K562 (cell line): ENCODE measurements at regions not wholly inside any gene's neighbourhood (a gene's known extent, or its start where the extent isn't known, plus 50 kb on each side); places are given as distances from the start of the nearest gene placed in this dataset.

Experiments
- ATAC-seq: fragments of 200-7000 bp; cut with Tn5 transposase; 3 replicates; pipeline ENCODE4 v1.9.1; 2020; ENCODE audit warnings: moderate library complexity
- BruUV-seq: library from RNA; stranded (reverse); fragments of 400-500 nt; replicated peaks from 2 replicates; lab custom pipeline; 2021; lab: Mats Ljungman, UMichigan
- CTCF ChIA-PET: fragments of 300-600 bp; formaldehyde crosslinking; extraction: SDS; loops from one replicate; lab custom pipeline; 2021; ENCODE audit warnings: low intra/inter-chr PET ratio; lab: Yijun Ruan, JAX
- POLR2A ChIA-PET: fragments of 300-600, 350-650 bp; sonication (Branson Sonifier 250); formaldehyde crosslinking; extraction: SDS; loops from one replicate; lab custom pipeline; 2021; ENCODE audit warnings: antibody characterized with exemption, inconsistent platforms; lab: Yijun Ruan, JAX
- DNase-seq, 4 experiments: peaks; one replicate each; pipeline versions ENCODE4 v3.0.0 to v3.0.0-alpha.2; 2011 to 2018; ENCODE audit warnings: low spot score in 3 of 4, mixed read lengths in 3 of 4; ENCODE audit errors: extremely low read depth in 1 of 4
- FAIRE-seq: peaks from 2 replicates; lab custom pipeline; 2011; peaks lifted over from hg19 to GRCh38; lab: Jason Lieb, UNC
- H2AFZ ChIP-seq: 2 replicates; pipeline ENCODE4 v1.6.0; 2011; ENCODE audit warnings: low read depth, low read length, control low read depth, inconsistent platforms
- H3K27ac ChIP-seq: fragments of 200-600 bp; 3 replicates; pipeline ENCODE4 v1.8.0; 2011; ENCODE audit warnings: low read depth, mild to moderate bottlenecking, control low read depth, inconsistent platforms, low read length, moderate library complexity, mixed read lengths; ENCODE audit errors: extremely low read depth
- H3K27me3 ChIP-seq, 2 experiments: fragments of 300-600 bp in 1 of 2; 2 replicates in 1 of 2; 3 replicates in 1 of 2; pipeline versions ENCODE4 v1.6.0 to v1.8.0; 2011; ENCODE audit warnings: inconsistent platforms in 2 of 2, low read length in 2 of 2, mild to moderate bottlenecking in 1 of 2, mixed read lengths in 1 of 2, moderate library complexity in 1 of 2; ENCODE audit not compliant: control insufficient read depth in 2 of 2, insufficient read depth in 2 of 2
- H3K36me3 ChIP-seq: fragments of 300-600 bp; 3 replicates; pipeline ENCODE4 v1.8.0; 2011; ENCODE audit warnings: mild to moderate bottlenecking, low read length, inconsistent platforms; ENCODE audit not compliant: control insufficient read depth, insufficient read depth
- H3K4me1 ChIP-seq, 2 experiments: fragments of 200-600 bp in 1 of 2; replicated peaks in 1 of 2; 2 replicates in 1 of 2; 3 replicates in 1 of 2; pipeline versions ENCODE4 v1.5.1 to v1.8.0; 2011; ENCODE audit warnings: inconsistent platforms in 2 of 2, low read length in 2 of 2, mild to moderate bottlenecking in 1 of 2, mixed read lengths in 1 of 2, moderate library complexity in 1 of 2; ENCODE audit not compliant: control insufficient read depth in 2 of 2, insufficient read depth in 2 of 2
- H3K4me2 ChIP-seq: 2 replicates; pipeline ENCODE4 v1.6.1; 2011; ENCODE audit warnings: low read length, control low read depth, inconsistent platforms, mixed read lengths; ENCODE audit not compliant: insufficient read depth
- H3K4me3 ChIP-seq: fragments of 200-600 bp; sonication (generic), shearing (Covaris generic); 2 replicates; pipeline ENCODE4 v1.5.1; 2016; ENCODE audit warnings: control low read depth, inconsistent platforms
- H3K79me2 ChIP-seq: fragments of 200-600 bp; 3 replicates; pipeline ENCODE4 v1.8.0; 2011; ENCODE audit warnings: low read length, inconsistent platforms; ENCODE audit not compliant: control insufficient read depth, insufficient read depth
- H3K9ac ChIP-seq, 2 experiments: 2 replicates each; pipeline versions ENCODE4 v1.6.0 to v1.6.1; 2011; ENCODE audit warnings: low read depth in 2 of 2, low read length in 2 of 2, control low read depth in 1 of 2, inconsistent platforms in 1 of 2, mild to moderate bottlenecking in 1 of 2, mixed read lengths in 1 of 2; ENCODE audit not compliant: insufficient read depth in 1 of 2
- H3K9me1 ChIP-seq: one replicate; pipeline ENCODE4 v1.6.0; 2011; ENCODE audit warnings: inconsistent platforms, mild to moderate bottlenecking, low read length, moderate library complexity; ENCODE audit not compliant: control insufficient read depth, insufficient read depth
- H3K9me3 ChIP-seq: replicated peaks from 2 replicates; pipeline ENCODE4 v1.5.1; 2011; ENCODE audit warnings: low read depth, low read length, inconsistent platforms; ENCODE audit not compliant: control insufficient read depth, insufficient read depth
- H4K20me1 ChIP-seq: replicated peaks from 2 replicates; pipeline ENCODE4 v1.6.1; 2011; ENCODE audit warnings: low read length, inconsistent platforms, mixed read lengths; ENCODE audit not compliant: control insufficient read depth, insufficient read depth
- ARNT ChIP-seq, 2 experiments: fragments of 450-650 bp; IDR thresholded peaks; 2 replicates each; pipeline ENCODE4 v1.6.1; 2016; ENCODE audit warnings: mild to moderate bottlenecking in 1 of 2
- CBX3 ChIP-seq, 2 experiments: IDR thresholded peaks; 1 replicate in 1 of 2; 2 replicates in 1 of 2; pipeline ENCODE4 v1.6.1; 2012; ENCODE audit warnings: inconsistent platforms in 2 of 2, low read length in 2 of 2, borderline replicate concordance in 1 of 2, control low read depth in 1 of 2
- CEBPZ ChIP-seq: fragments of 150-350 bp; IDR thresholded peaks from 2 replicates; pipeline ENCODE4 v1.6.1; 2014; ENCODE audit warnings: low read depth, mild to moderate bottlenecking, low read length, borderline replicate concordance
- CXXC5 ChIP-seq: fragments of 250-450 bp; sonication (Bioruptor Pico); IDR thresholded peaks from 2 replicates; pipeline ENCODE4 v1.8.0; 2022; ENCODE audit warnings: inconsistent platforms, mild to moderate bottlenecking, moderate library complexity
- DIDO1 ChIP-seq: fragments of 450-650 bp; IDR thresholded peaks from 2 replicates; pipeline ENCODE4 v1.6.1; 2016; ENCODE audit warnings: low read depth, missing biosample characterization, missing genetic modification characterization
- IRF9 ChIP-seq: fragments of 450-650 bp; IDR thresholded peaks from 2 replicates; pipeline ENCODE4 v1.6.1; 2016; ENCODE audit warnings: missing biosample characterization, missing genetic modification characterization
- KLF6 ChIP-seq: fragments of 250-450 bp; sonication (Bioruptor Pico); IDR thresholded peaks from 2 replicates; pipeline ENCODE4 v1.4.0; 2020; ENCODE audit warnings: mild to moderate bottlenecking, moderate library complexity, borderline replicate concordance
- MTA2 ChIP-seq: fragments of 450-650 bp; IDR thresholded peaks from 2 replicates; pipeline ENCODE4 v1.6.1; 2016; ENCODE audit warnings: low read depth
- MTA3 ChIP-seq: fragments of 450-650 bp; formaldehyde crosslinking; IDR thresholded peaks from 2 replicates; pipeline ENCODE4 v1.6.1; 2017; ENCODE audit warnings: mild to moderate bottlenecking, borderline replicate concordance
- NR4A1 ChIP-seq, 2 experiments: fragments of 250-450 bp in 1 of 2; fragments of 450-650 bp in 1 of 2; sonication (Bioruptor Pico) in 1 of 2; IDR thresholded peaks; 2 replicates each; pipeline versions ENCODE4 v1.4.0 to v1.6.1; 2016 to 2020; ENCODE audit warnings: mild to moderate bottlenecking in 2 of 2, missing compliant biosample characterization in 1 of 2, missing genetic modification characterization in 1 of 2, moderate library complexity in 1 of 2
- RBM22 ChIP-seq: fragments of 200-400 bp; formaldehyde crosslinking; IDR thresholded peaks from 2 replicates; pipeline ENCODE4 v1.6.1; 2018; ENCODE audit warnings: low read length, low read depth; ENCODE audit not compliant: poor library complexity, severe bottlenecking
- SNIP1 ChIP-seq: fragments of 450-650 bp; IDR thresholded peaks from 2 replicates; pipeline ENCODE4 v1.7.1; 2017; ENCODE audit warnings: low read depth, mild to moderate bottlenecking
- ZNF143 ChIP-seq: sonication (generic); formaldehyde crosslinking; IDR thresholded peaks from 2 replicates; pipeline ENCODE4 v1.9.0; 2022; ENCODE audit warnings: mild to moderate bottlenecking, missing genetic modification reagents
- ZNF79 ChIP-seq: fragments of 250-450 bp; sonication (Bioruptor Pico); IDR thresholded peaks from 2 replicates; pipeline ENCODE4 v1.4.0; 2020; ENCODE audit warnings: low read depth, mild to moderate bottlenecking, moderate library complexity
- ZZZ3 ChIP-seq: fragments of 450-650 bp; IDR thresholded peaks from 2 replicates; pipeline ENCODE4 v1.6.1; 2016; ENCODE audit warnings: antibody characterized with exemption, mild to moderate bottlenecking, moderate library complexity
- WGBS: fragments of 100-300 bp; shearing (Covaris generic); methylation state at CpG from one replicate; pipeline ENCODE4 v1.1.6; 2016; ENCODE audit warnings: low coverage, mixed read lengths; ENCODE audit not compliant: insufficient coverage; ENCODE audit errors: missing lambda C conversion rate; 5-methylcytosine and 5-hydroxymethylcytosine counted together
- in situ Hi-C: fragments of 300-500 bp; cut with MboI; formaldehyde crosslinking; loops from 4 replicates; pipeline ENCODE4 v1.15.0; 2018; ENCODE audit warnings: inconsistent platforms, mixed read lengths
- intact Hi-C: fragments of 100-400 bp; cut with micrococcal nuclease; formaldehyde crosslinking; loops from 2 replicates; pipeline ENCODE4 v1.14.2; 2022

GRCh38 chr16:64459402-64459801, 662.5 kb downstream of the CDH11 start:
- 0% methylated on average over 2 of the region's 2 CpGs for WGBS
- intact Hi-C loops = no loop called here

GRCh38 chr16:64455275-64455674, 666.6 kb downstream of the CDH11 start:
- no peaks in the 10 kb centered on the region for H3K79me2 ChIP-seq
- in situ Hi-C loops (no loop called here), intact Hi-C loops (no loop called here)
- no peak overlapping the region for H3K9ac ChIP-seq
- no TSS peak for BruUV-seq
- no peak overlapping the region for H2AFZ ChIP-seq
- no peak overlapping the region for H3K27ac ChIP-seq
- FAIRE-seq = no peak
- no peaks in the 10 kb centered on the region for H3K27me3 ChIP-seq
- H4K20me1 ChIP-seq = no peaks in the 10 kb centered on the region
- H3K36me3 ChIP-seq = no peaks in the 10 kb centered on the region
- ATAC-seq = no peak
- POLR2A ChIA-PET = no interaction called here
- no peak for DNase-seq
- H3K9me1 ChIP-seq = no peaks in the 10 kb centered on the region
- no peak overlapping the region for H3K4me3 ChIP-seq
- no peaks in the 10 kb centered on the region for H3K4me1 ChIP-seq
- 0% methylated on average over 1 of the region's 1 CpG for WGBS
- CTCF ChIA-PET = no interaction called here
- no peaks in the 10 kb centered on the region; the same call in none of the 2 replicates for H3K9me3 ChIP-seq
- H3K4me2 ChIP-seq = no peak overlapping the region
- TF ChIP-seq CBX3 (IDR thresholded peaks at IDR 0.05; ENCODE audit: borderline replicate concordance in 1 of 2, low read length in 2 of 2) (no peak), MTA3 (no peak), ZZZ3 (no peak), IRF9 (tag) (no peak), CEBPZ (no peak), NR4A1 (CRISPR knock-in tag; IDR thresholded peaks at IDR 0.05) (no peak), NR4A1 (tag; IDR thresholded peaks at IDR 0.05) (no peak), SNIP1 (no peak), MTA2 (no peak), ARNT (IDR thresholded peaks at IDR 0.05) (no peak)

More at GRCh38 chr16:64459402-64459801, 662.5 kb downstream of the CDH11 start:
- CTCF ChIA-PET = no interaction called here
- no peak for DNase-seq
- H3K9ac ChIP-seq = no peak overlapping the region
- no peak overlapping the region for H2AFZ ChIP-seq
- no peak for ATAC-seq
- no peak overlapping the region for H3K27ac ChIP-seq
- H3K4me1 ChIP-seq = no peaks in the 10 kb centered on the region
- in situ Hi-C loops = no loop called here
- H3K4me3 ChIP-seq = no peak overlapping the region
- TF ChIP-seq ZNF143 (CRISPR knock-in tag) (no peak), DIDO1 (no peak), KLF6 (CRISPR knock-in tag) (no peak), RBM22 (no peak), CXXC5 (no peak), ZNF79 (CRISPR knock-in tag) (no peak)
- TF ChIP-seq, all 486 proteins: peak for 0
- no TSS peak for BruUV-seq
- Histone ChIP-seq H3K79me2 (no peaks in the 10 kb centered on the region), H3K27me3 (no peaks in the 10 kb centered on the region), H3K9me3 (no peaks in the 10 kb centered on the region; the same call in 1 of the 2 replicates), H3K4me2 (no peak overlapping the region), H3K36me3 (no peaks in the 10 kb centered on the region), H3K9me1 (no peaks in the 10 kb centered on the region), H4K20me1 (no peaks in the 10 kb centered on the region)
- POLR2A ChIA-PET = no interaction called here
- no peak for FAIRE-seq
